Stimulated activated CD4-positive, alpha-beta T cell treated with anti-CD3 and anti-CD28 coated beads, TNF-alpha, amount 100 ng/mL, for 1 hour (primary cell): ENCODE measurements at regions not wholly inside any gene's neighbourhood (a gene's known extent, or its start where the extent isn't known, plus 50 kb on each side); places are given as distances from the start of the nearest gene placed in this dataset.

ENCODE experiments used
- DNase-seq, 3 donors: peaks; one replicate each; pipeline ENCODE4 v3.0.0-alpha.2; 2020; ENCODE audit warnings: low read depth in 3 of 3, low spot score in 1 of 3

- DNase-seq = no peak
Measured at GRCh38 chr21:31566611-31567010, 92.9 kb upstream of the SOD1 start.

GRCh38 chr21:31566064-31566463 lies 93.4 kb upstream of the SOD1 start:
- DNase-seq = no peak

GRCh38 chr21:31564439-31564838 lies 95.1 kb upstream of the SOD1 start:
- no peak for DNase-seq

DNA sequence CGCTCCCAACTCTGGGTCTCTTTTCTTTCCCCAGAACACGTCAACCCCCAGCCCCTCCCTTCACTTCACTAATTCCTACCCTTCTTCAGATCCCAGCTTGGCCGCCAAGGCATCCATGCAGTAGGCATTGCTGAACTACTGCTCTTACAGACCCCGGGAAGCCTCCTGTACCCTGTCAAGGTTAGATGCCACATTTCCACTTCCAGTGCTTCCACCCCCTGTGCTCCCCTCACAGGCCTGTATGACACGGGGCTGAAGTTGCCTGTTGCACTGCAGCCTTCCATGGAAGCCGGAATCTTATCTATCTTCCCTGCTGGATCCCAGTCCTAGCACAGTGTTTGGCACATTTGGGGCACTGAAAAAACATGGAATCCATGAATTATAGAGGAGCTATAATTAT lies 99.0 kb upstream of the SOD1 start:
- DNase-seq = no peak

DNA sequence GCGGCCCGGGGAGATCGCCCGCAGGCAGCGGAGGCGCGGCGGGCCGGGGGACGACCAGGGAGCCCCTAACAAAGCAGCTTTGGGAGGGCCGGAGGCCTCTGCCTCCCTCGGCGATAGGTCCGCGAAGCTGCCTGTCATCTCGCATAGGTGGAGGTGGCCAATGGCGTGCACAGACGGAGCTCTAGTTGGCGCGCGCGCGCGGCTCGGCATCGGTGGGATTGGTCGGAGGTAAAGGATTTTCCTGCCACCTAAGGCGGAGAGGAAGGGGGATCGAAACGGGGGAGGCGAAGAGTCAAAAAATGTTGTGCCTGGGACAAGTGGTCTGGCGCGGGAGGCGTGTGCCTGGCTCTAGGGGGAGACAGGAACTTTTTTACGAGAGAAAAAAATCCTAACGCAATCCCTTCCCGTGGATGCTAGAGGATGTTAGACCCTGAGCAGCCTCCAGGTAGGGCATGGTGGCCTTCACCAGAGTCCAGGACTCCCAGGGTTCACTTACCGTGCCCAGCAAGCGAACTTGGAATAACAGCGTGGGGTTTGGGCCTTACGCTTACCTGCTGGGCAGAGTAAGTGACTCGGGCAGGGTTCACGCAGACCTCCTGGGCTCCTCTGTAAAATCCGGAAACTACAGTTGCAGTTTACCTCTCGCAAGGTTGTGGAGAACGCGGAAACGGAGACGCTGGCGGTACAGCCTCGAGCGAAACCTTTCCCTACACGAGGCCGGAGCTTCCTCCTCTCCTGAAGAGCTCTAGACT lies 99.9 kb upstream of the SOD1 start:
- peak; percentile 77 to 87 (median 82) for DNase-seq

DNA sequence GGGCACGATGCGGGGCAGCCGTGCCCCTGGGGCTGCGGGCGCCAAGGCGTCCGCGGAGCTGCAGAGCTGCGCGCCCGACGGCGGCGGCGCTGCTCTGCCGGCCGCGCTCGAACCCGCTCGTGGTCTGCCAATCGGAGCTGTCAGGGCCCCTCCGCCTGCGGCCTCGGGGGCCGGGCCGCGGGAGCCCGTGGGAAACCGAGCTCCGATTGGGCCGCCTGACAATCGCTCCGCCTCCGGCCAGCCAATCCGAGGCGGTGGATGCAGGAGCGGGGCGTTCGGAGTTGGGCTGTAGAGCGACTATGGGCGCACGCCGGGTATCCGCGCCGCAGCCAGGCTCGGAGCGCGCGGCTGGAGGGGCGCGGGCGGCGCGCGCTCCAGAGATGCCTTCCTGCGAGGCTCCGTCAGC lies 100.5 kb upstream of the SOD1 start:
- DNase-seq = peak; percentile 60 to 85 (median 76)

- peak in 2 of 3 donors; percentile 4 to 7 for DNase-seq
Measured at GRCh38 chr21:31558189-31558961, 101.1 kb upstream of the SOD1 start.

DNA sequence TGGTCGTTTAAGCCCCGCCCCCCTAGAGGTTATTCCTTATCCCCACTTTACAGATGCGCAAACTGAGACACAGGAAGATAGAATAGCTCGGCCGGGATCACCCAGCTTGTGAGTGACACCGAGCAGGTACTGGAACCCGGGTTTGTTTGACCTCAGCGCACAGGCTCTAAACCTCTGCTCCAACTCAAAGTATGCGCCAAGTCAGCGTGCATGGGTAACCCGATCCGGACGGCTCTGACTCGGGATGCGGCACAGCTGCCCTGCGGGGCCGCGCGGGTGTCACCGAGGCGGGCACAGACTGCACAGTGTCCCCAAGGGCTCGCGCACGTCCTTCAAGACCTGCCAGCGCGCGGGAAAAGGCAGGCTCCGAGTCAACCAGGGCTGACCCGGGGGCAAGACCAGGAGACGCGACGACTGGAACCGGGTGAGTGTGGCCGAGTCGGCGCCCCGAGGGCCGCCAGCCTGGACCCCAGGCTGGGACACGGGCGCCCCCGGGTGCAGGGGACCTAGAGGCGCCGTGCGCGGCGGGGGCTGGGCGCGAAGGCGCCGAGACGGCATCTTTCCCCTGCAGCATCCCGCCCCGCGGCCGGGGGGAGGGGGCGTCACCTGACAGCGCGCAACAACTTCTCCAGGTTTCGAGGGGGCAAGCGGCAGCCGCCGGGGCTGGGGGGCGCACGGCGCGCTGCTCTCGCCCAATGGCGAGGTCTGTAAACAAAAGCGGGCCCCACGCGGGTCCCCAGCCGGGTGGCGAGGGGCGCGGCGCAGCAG lies 101.9 kb upstream of the SOD1 start:
- peak in 1 of 3 donors; percentile 12 for DNase-seq

DNA sequence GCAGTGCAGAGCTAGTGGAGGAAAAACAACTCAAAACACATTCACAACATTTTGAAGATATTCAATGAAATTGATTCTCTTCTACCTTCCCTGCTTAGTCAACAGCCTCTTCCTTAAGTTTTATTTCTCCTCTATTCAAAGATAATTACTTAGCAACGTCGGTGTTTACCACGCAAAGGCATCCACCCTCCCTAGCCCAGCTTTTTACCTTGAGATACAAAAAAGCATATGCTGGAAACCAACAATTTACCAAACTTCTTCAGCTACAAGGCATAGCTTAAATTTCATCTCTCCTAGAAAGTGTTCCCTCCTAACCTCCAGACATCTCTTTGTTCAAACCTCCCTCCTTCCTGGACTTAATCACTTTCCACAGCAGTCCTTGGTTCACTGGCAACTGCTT lies 102.8 kb upstream of the SOD1 start:
- DNase-seq = no peak

DNA sequence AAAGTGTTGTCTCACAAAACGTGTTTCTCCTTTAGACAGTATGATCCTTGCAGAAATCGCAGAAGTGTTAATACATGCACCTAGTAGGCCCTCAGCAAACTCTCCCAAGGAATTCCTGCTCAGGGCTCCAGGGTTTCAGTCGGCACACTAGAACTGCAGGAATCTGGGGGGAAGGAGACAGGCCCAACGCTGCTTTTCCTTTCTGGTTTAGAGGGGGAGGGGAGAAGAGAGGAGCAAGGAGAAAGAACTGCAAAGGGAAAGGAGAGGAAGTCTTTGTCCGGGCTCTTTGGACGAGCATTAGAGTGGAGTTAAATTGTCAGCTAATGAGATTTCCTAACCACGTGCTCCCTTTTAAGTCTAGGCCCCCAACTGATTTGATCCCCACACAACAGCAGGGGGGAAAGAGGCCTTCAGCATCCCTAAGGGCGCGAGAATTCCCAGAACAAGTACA lies 103.7 kb upstream of the SOD1 start:
- DNase-seq = no peak

- peak in 1 of 3 donors; percentile 25 for DNase-seq
Measured at GRCh38 chr21:31554511-31555022, 104.9 kb upstream of the SOD1 start.

DNA sequence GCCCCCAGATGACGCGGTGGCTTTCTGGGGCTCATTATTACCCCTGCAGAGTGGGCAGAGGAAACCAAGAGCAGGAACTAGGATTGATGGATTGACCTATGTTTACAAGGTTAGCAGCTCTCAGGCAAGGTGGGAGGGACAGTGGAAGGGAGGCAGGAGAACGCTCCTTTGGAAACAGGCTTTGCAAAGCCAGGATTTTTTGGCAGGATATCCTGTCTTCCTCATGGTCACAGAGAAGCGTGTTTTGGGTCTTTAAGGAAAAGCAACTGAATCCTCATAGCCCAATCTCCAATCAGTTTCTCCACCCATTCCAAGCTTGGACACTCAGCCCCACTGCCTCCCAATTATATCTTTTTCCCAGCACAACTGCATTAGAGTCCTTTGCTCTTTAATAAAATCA lies 105.6 kb upstream of the SOD1 start:
- no peak for DNase-seq

GRCh38 chr21:31553461-31553860 lies 106.0 kb upstream of the SOD1 start:
- no peak for DNase-seq

DNA sequence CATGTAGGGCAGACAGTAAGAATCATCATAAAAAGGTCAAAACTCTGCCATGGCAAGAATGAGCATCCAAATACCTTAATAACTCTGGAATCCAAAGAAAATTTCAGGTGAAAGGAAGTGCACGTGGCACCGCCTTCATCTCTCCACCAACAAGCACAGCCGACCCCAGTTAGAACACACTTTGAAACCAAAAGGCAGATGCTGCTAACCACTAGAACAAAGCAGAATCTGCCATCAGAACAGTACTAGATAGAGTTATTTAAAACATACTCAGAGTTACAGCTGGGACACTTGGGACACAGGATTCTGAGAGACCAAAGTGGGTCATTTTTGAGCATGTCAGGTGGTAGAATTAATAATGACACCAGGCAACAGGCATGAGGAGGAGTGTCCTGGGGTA lies 106.7 kb upstream of the SOD1 start:
- DNase-seq = no peak

DNA sequence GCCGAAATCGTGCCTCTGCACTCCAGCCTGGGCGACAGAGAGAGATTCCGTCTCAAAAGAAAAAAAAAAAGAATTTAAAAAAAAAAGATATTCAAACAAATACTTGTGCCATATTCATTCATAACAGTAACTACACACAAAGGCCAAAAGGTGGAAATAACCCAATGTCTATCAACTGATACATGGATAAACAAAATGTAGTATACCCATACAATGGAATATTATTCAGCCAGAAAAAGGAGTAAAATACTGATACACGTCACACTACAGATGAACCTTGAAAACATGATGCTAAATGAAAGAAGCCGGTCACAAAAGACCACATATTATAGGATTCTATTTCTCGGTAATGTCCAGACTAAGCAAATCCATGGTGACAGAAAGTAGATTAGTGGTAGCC lies 109.4 kb upstream of the SOD1 start:
- DNase-seq = no peak

DNA sequence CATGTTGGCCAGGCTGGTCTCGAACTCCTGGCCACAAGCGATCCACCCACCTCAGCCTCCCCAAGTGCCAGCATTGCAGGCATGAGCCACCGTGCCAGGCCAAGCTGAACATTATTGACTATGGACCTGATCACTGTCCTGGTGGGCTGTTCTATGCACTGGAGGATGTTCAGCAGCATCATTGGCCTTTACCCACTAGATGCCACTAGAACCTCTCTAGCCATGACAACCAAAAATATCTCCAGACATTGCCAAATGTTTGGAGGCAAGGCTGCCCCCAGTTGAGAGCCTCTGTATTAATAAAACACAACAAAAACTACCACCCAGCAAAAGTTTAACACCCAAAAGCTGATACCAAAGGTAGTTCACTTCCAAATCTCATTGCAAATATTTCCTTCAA lies 110.8 kb upstream of the SOD1 start:
- no peak for DNase-seq

- no peak for DNase-seq
Measured at GRCh38 chr21:31546443-31547170, 112.9 kb upstream of the SOD1 start.

GRCh38 chr21:31545036-31545435 lies 114.5 kb upstream of the SOD1 start:
- DNase-seq = no peak

GRCh38 chr21:31543191-31543590 lies 116.3 kb upstream of the SOD1 start:
- DNase-seq = no peak

- DNase-seq = no peak
Measured at GRCh38 chr21:31538816-31539215, 120.7 kb upstream of the SOD1 start.
